ENCODE measurements at regions not wholly inside any gene's neighbourhood (a gene's known extent, or its start where the extent isn't known, plus 50 kb on each side); places are given as distances from the start of the nearest gene placed in this dataset.
"Not testable (repeated sequence)": the region's sequence is repeated elsewhere in the genome, so short reads cannot be mapped to it uniquely, and the experiment has no call there.

GRCh38 chr18:47727409-47727808 lies 203.1 kb downstream of the SMAD2 start:
- no peak for DNase-seq

GRCh38 chr18:47726550-47726949 lies 203.9 kb downstream of the SMAD2 start:
- DNase-seq: no peak

DNA sequence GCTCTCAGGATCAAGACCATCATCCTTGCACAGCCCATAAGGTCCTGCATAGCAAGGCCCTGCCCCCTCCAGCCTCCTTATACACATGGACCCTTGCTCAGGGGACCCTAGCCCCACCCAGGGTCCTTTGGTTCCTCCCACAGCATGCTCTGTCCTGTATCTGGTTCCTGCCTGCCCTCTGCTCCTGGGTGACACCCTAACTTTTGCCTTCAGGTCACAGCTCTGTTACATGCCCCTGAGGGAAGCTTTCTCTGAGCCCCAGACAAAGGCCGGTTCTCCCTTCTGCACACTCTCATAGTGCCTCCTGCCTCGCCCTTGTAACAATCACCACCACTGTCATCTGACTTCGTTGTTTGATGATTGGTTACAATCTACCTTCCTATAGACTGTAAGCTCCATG lies 204.8 kb downstream of the SMAD2 start:
- DNase-seq: no peak

- no peak for DNase-seq
Measured at GRCh38 chr18:47724186-47724975, 206.1 kb downstream of the SMAD2 start.

- no peak for DNase-seq
Measured at GRCh38 chr18:47721876-47722275, 208.6 kb downstream of the SMAD2 start.

DNA sequence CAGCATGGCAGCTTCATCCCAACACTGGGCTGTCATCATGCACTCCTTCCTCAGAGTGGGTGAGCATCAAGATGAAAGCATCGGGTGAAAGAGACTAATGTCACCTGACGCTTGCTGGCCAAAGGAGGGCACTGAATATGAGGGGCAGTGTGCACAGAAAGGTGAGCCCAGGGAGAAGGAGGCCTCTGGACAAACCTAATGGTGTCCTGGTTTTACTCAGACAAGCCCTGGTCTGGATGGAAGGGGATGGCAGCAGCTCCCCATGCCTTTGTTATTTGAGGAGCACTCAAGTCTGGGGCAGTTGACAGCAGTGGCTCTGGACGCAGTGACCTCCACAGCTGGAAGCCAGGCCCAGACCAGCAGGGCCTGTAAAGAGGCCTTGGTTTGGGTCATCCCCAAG lies 209.7 kb downstream of the SMAD2 start:
- DNase-seq: no peak

- no peak for DNase-seq
Measured at GRCh38 chr18:47719096-47719780, 211.2 kb downstream of the SMAD2 start.

- DNase-seq: no peak
Measured at GRCh38 chr18:47718646-47719045, 211.8 kb downstream of the SMAD2 start.

- DNase-seq: no peak
Measured at GRCh38 chr18:47717257-47717656, 213.2 kb downstream of the SMAD2 start.

- DNase-seq: no peak
Measured at GRCh38 chr18:47716632-47717185, 213.8 kb downstream of the SMAD2 start.

- DNase-seq: no peak
Measured at GRCh38 chr18:47710451-47710850, 220.0 kb downstream of the SMAD2 start.

GRCh38 chr18:47709556-47709955 lies 220.9 kb downstream of the SMAD2 start:
- DNase-seq: no peak

DNA sequence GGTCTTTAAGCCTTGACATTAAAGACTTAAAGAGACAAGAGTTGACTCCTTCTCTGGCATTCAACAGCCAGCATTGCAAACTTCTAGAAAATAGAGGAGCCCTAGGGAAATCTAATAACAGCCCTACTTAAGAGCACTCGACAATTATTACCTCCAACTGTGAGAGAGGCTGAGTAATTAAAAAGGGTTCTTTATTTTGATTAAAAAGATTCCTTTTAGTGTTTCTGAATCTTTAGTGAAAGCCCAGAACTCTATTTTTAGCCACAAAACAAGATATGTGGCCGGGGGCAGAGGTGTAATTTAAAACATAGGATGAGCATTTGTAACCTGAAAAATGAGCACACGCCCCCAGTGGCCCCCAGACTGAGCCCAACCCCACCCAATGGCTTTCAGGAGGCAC lies 222.3 kb downstream of the SMAD2 start:
- DNase-seq: no peak

DNA sequence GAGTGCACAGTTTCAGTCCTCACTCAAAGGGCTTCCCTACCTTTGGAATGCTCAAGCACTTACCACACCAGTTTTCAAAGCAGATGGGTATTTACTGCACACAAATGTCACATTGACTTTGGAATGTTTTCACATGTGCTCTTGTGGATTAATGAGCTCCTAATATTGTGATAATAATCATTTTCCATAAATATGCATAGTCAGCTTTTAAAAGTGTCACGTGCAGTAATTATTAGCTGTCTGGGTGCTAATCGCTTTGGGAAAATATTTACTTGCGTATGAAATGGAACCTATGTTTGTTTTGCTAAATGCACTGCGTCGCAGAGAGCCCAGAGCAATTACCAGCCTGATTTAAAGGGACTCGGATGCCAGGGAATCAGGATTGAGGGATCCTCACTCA lies 229.3 kb downstream of the SMAD2 start:
- DNase-seq: no peak

- DNase-seq: no peak
Measured at GRCh38 chr18:47696870-47697269, 233.6 kb downstream of the SMAD2 start.

- DNase-seq: no peak
Measured at GRCh38 chr18:47691611-47692010, 238.8 kb downstream of the SMAD2 start.

- not testable (repeated sequence) for DNase-seq
Measured at GRCh38 chr18:47690778-47691177, 239.7 kb downstream of the SMAD2 start.

DNA sequence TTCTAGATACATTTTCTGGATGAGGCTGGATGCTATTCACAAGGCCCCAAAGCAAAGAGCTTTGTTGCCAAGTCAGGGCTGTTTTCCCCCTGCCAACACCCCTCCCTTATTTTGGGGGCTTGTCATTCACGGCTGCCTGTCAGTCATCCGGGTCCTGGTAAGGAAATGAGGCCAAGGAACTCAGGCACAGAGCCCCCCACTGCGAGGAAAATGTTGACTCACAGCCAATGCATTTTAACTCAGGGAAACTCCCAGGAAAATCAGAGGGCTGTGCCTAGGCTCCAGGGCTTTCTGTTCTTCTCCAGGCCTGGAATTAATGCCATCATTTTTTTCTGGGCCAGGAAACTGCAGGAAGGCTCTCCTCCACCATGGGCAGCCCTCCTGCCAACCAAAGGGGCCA lies 241.1 kb downstream of the SMAD2 start:
- DNase-seq: no peak

GRCh38 chr18:47686806-47687205 lies 243.7 kb downstream of the SMAD2 start:
- DNase-seq: no peak

DNA sequence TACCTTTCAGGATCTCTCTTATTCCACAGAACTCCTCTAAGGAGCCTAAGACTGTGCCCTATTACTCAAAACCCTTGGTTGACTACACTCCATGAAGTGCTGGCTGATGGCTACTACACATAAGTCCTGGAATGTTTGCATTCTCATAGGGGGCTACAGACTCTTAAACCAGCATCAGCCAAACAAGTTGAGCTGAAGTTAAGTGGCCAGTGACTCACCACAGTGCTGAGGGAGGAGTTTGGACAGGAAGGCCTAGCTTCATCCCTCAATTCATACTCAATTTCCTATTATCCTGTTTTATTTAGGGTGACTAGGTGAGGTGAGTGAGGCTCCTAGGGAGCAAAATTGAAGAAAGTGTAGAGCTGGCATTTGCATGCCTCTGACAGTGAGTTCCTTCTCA lies 246.7 kb downstream of the SMAD2 start:
- no peak for DNase-seq

DNA sequence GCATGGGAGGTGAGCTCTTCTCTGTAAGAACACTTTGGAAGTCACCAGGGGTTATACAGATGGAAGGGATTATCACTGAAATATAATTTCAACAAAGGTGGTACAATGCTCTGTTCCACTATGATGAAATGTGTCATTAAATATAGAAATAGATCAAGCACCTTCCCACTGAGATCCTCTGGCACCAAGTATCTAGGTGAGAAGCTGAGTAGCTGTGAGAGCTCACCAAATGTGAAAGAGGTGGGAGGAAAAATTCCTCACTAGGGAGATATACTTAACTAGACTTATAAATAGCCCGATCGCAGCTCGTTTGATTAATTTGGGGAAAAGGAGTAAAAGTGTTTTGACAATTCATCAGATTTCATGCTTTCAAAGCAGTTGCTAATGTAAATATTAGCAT lies 247.6 kb downstream of the SMAD2 start:
- no peak for DNase-seq

GRCh38 chr18:47680488-47680887 lies 250.0 kb downstream of the SMAD2 start:
- DNase-seq: peak; percentile 4

DNA sequence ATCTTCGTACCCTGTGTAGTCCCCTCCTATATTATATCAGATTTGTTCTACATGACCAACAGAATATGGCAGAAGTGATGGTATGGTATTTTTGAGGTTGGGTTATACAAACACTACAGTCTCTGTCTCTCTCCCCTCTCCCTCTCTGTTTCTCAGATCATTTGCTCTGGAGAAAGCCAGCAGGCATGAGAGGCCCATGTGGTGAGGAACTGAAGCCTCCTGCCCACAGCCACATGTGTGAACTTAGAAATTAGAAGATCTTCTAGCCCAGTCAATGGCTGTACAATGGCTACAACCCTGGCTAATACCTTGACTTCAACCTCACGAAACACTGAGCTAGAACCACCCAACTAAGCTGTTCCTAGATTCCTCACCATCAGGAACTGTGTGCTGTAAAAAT lies 250.6 kb downstream of the SMAD2 start:
- DNase-seq: no peak

DNA sequence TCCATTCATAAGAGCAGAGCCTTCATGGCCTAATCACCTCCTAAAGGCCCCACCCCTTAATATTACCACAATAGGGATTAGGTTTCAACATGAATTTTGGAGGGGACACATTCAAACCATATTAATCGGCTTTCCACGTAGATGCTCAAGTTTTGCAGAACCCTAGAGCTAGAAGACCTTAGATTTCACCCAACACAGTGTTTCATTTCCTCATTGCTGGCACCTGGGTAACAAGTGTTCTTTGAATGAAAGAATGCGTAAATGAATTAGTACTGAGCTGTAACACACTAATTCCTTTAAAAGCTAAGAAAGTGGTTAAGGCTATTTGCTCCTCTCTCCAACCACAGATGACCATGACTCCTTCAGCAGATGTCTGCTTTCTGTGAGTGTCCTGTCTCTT lies 252.5 kb downstream of the SMAD2 start:
- DNase-seq: peak; percentile 12
